Kidney epithelial cell (primary cell): ENCODE measurements at regions not wholly inside any gene's neighbourhood (a gene's known extent, or its start where the extent isn't known, plus 50 kb on each side); places are given as distances from the start of the nearest gene placed in this dataset.

Source experiments
- DNase-seq: peaks from one replicate; pipeline ENCODE4 v3.0.0-alpha.2; 2010; ENCODE audit warnings: low read depth
- H3K27me3 ChIP-seq: 2 replicates; pipeline ENCODE4 v1.6.0; 2011; ENCODE audit warnings: low read length; ENCODE audit not compliant: control insufficient read depth, insufficient read depth
- H3K36me3 ChIP-seq: 2 replicates; pipeline ENCODE4 v1.5.1; 2011; ENCODE audit warnings: low read length; ENCODE audit not compliant: control insufficient read depth, insufficient read depth
- H3K4me3 ChIP-seq: 2 replicates; pipeline ENCODE4 v1.5.1; 2011; ENCODE audit warnings: low read depth, mild to moderate bottlenecking, control low read depth, low read length
- CTCF ChIP-seq: IDR thresholded peaks from 2 replicates; pipeline ENCODE4 v1.5.1; 2011; ENCODE audit warnings: mild to moderate bottlenecking, moderate library complexity, low read length, control low read depth, inconsistent platforms; ENCODE audit not compliant: insufficient read depth, poor library complexity, severe bottlenecking

DNA sequence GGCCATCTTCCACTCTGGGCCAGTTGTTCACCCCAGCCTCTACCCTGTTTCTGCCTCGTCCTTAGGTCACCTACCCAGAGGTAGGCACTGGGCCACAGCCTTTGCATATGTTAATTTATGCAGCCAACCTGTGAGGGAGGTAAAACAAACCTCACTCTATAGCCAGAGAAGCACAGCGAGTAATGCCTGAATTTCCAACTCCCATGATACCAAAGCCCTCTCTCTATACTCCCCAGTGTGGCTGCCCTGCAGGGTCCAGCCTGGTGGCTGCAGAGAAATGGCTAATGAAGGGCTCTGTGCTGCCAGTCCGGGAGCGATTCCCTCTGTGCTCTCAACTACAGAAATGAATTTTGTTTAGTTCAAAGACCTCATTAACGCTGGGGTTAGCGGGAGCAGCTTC, 397.0 kb upstream of the CCL2 start:
- H3K27me3 ChIP-seq = no peaks in the 10 kb centered on the region
- TF ChIP-seq CTCF = no peak
- H3K4me3 ChIP-seq = no peak overlapping the region
- no peak for DNase-seq
- H3K36me3 ChIP-seq = no peaks in the 10 kb centered on the region

DNA sequence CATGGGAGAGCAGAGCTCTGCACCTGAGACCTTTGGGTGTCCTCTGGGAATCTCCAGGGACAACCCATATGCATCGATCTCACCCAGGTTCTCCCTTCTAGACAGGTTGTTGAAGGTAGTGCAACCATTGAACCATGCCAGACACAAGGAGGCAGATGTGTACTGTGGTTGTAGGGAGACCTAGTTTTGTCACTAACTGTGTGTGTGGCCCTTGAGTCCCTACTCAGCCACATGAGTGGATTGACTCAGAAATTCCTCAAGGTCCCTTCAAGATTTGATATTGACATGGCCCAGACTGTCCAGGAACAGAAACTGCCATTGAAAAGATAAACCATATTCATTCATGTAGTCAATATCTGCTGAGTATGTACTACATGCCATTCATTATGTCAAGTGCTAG, 396.4 kb upstream of the CCL2 start:
- no peak for DNase-seq
- Histone ChIP-seq H3K36me3 (no peaks in the 10 kb centered on the region), H3K27me3 (no peaks in the 10 kb centered on the region), H3K4me3 (no peak overlapping the region)
- no peak for TF ChIP-seq CTCF

- TF ChIP-seq CTCF = no peak
- no peak overlapping the region for H3K4me3 ChIP-seq
- no peaks in the 10 kb centered on the region for H3K36me3 ChIP-seq
- no peaks in the 10 kb centered on the region for H3K27me3 ChIP-seq
- no peak for DNase-seq
Observed at GRCh38 chr17:33862772-33863602, 392.1 kb upstream of the CCL2 start.

DNA sequence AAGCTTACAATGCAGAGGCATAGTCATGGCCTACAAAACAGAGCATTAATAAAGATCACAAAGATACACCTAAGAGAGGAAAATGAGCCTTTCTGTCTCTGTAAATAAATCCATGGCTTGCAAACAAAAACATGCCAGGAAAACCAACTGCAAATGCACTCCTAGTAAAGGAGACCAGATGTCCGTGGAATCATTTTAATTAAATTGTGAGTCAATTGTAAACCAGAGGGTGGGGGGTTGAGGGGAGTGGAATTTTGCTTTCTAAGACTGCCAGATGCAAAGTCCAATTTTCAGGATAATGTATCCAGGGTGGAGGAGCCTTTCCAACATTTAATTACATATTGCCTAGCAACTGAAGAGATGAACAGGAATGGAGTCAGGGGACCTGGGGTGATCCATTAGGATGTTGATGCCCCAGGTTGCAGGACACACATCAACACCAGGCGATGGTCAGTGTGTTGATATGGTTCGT, 390.3 kb upstream of the CCL2 start:
- no peak for DNase-seq
- Histone ChIP-seq H3K27me3 (no peaks in the 10 kb centered on the region), H3K4me3 (no peak overlapping the region), H3K36me3 (no peaks in the 10 kb centered on the region)
- TF ChIP-seq CTCF = no peak

DNA sequence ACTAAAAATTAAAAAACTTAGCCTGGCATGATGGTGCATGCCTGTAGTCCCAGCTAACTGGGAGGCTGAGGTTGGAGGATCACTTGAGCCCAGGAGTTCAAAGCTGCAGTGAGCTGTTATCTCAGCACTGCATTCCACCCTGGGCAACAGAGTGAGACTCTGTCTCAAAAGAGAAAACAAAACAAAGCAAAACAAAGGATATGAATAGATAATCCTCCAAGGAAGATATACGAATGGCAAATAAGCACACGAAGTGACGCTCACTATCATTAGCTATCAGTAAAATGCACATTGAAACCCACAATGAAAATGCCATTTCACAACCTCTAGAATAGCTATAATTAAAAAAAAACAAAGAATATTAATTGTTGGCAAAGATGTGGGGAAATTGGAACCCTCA, 386.2 kb upstream of the CCL2 start:
- no peaks in the 10 kb centered on the region for H3K27me3 ChIP-seq
- no peak for TF ChIP-seq CTCF

GRCh38 chr17:33870936-33871335, 384.1 kb upstream of the CCL2 start:
- H3K27me3 ChIP-seq = no peaks in the 10 kb centered on the region
- no peak for TF ChIP-seq CTCF
- no peaks in the 10 kb centered on the region for H3K36me3 ChIP-seq
- no peak for DNase-seq
- no peak overlapping the region for H3K4me3 ChIP-seq

More for the DNA sequence above, 386.2 kb upstream of the CCL2 start:
- no peaks in the 10 kb centered on the region for H3K36me3 ChIP-seq
- no peak for DNase-seq
- no peak overlapping the region for H3K4me3 ChIP-seq
